Vagina (tissue), 2 donors: ENCODE measurements at regions not wholly inside any gene's neighbourhood (a gene's known extent, or its start where the extent isn't known, plus 50 kb on each side); places are given as distances from the start of the nearest gene placed in this dataset.

Experiments used
- POLR2A ChIP-seq, 2 donors: fragments of 450-650 bp; IDR thresholded peaks; one replicate each; pipeline ENCODE4 v1.6.1; 2017; ENCODE audit warnings: antibody characterized with exemption in 2 of 2, mild to moderate bottlenecking in 2 of 2, moderate library complexity in 2 of 2
- TF ChIP-seq, protein P1 (sequence below), 3 experiments: fragments of 450-650 bp in 2 of 3; fragments of 200-600 bp in 1 of 3; sonication (generic) in 1 of 3; IDR thresholded peaks; one replicate each; pipeline ENCODE4 v1.5.1; 2017 to 2019; ENCODE audit warnings: antibody characterized with exemption in 3 of 3, mild to moderate bottlenecking in 2 of 3, moderate library complexity in 2 of 3

DNA sequence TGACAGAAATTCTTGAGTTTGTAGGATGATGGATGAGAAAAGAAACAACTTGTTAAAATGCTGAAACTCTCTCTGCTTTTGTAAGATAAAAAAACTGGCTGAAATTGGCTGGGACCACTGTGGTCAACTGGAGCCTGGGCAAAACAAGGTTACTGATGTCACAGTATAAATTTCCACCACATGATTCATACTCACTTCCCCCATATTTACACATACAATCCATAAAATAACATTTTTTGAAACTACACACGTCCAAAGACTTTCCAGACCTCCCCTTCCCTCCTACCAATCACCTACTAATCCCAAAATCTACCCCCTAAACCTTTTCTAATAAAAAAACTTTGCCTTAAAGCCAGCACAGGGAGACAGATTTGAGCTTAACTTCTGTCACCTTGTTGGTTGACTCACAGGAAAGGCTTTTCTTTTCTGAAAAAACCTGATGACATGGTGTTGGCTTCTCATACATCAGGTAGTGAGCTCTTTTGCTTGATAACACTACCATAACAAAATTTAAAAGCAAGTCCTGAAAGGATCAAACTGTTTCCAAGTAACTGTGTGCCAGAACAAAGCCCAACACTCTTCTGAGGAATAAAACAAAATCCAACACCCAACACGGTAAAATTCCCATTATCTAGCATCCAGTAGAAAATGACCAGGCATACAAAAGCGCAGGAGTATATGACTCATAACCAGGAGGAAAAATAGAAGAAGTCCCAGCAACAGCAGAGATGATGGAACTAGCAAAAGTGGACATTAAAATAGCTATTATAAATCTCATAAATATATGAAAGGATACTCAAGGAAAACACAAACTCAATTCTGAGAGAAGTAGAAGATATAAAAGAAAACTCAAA, 87.3 kb upstream of the SNRK start:
- TF ChIP-seq, protein P1, sequence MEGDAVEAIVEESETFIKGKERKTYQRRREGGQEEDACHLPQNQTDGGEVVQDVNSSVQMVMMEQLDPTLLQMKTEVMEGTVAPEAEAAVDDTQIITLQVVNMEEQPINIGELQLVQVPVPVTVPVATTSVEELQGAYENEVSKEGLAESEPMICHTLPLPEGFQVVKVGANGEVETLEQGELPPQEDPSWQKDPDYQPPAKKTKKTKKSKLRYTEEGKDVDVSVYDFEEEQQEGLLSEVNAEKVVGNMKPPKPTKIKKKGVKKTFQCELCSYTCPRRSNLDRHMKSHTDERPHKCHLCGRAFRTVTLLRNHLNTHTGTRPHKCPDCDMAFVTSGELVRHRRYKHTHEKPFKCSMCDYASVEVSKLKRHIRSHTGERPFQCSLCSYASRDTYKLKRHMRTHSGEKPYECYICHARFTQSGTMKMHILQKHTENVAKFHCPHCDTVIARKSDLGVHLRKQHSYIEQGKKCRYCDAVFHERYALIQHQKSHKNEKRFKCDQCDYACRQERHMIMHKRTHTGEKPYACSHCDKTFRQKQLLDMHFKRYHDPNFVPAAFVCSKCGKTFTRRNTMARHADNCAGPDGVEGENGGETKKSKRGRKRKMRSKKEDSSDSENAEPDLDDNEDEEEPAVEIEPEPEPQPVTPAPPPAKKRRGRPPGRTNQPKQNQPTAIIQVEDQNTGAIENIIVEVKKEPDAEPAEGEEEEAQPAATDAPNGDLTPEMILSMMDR (IDR thresholded peaks at IDR 0.05): no peak
- no peak for TF ChIP-seq POLR2A (IDR thresholded peaks at IDR 0.05)
